Left kidney (tissue), 1 donor: ENCODE measurements at regions not wholly inside any gene's neighbourhood (a gene's known extent, or its start where the extent isn't known, plus 50 kb on each side); places are given as distances from the start of the nearest gene placed in this dataset.

Source experiments
- DNase-seq: peaks from one replicate; pipeline ENCODE4 v3.0.0-alpha.2; 2013

- DNase-seq: no peak
These were observed 80.4 kb downstream of the EDNRB start for GRCh38 chr13:77838271-77838670.

DNA sequence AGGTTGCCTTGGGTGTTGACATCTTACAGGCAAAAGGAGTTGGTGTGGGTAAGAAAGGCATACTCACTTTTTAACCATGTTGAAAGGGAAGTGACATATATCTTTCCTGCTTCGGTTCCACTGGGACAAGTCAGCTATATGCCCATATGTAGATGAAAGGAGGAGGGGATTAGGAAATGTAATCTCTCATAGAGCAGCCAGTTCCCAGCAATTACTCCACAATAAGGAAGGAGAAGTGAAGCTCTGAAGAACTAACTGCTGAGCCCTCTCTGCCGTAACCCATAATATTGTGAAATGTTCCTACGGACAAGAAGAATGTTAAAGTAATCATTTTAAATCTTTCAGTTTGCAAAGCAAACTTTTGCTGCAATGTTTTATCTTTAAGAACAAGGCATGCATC lies 82.2 kb downstream of the EDNRB start:
- DNase-seq: no peak

DNA sequence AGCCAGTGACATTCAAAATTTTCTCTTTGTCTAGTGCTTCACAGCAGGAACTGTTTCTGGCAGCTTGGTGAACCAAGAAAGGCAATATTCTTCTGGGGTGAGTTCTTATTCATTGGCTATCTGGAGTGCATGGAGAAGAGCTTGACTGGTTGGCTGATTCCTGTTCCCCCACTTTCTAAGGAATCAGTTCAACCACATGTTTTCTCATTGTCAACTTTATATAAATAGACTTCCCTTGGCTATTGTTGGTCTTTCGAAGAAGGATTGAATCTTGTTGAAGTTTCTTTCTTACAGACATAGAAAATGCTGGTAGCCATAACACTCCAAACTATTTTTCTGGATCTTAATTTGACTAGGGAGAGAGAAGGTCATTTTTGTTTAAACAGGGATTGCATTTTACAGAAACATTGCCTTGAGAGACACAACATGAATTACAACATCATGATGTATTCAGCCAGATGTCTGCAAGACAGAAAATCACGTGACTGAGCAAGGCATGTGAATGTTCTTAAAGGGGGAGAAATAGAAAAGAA lies 85.2 kb downstream of the EDNRB start:
- peak; percentile 11 for DNase-seq

- no peak for DNase-seq
These were observed 86.1 kb downstream of the EDNRB start for GRCh38 chr13:77832339-77833100.

DNA sequence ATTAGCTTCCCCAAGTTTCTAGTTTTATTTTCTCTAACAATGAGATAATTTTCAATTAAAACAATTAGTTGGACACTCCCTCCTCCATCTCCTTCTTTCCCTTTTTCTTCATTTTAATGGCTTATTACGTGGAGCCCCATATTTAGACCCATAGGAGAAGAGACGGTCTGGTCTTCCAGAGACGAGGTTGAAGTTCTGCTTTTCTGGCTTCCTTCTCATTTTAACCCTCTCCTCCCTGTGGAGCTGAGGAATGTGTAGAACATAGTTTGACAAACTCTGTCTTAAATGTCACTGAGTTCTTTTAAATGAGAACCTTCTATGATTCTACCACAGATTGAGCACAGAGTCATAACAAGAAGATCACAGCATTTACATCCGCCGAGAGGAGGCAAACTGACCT lies 86.8 kb downstream of the EDNRB start:
- no peak for DNase-seq

DNA sequence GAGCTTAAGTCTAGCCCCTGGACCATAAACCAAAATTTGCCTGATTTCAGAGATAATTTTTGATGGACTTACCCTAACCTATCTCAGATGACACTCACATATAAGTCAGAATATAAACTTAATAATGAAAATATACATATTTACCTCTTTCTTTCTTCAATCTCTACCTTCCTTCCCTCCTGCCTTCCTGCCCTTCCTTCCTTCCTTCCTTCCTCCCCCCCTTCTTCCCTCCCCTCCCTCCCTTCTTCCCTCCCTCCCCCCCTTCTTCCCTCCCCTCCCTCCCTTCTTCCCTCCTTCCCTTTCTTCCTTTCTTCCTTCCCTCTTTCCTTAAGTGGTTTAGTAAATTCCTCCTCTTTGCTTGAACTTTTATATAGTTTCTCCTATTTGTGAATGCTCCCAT lies 88.7 kb downstream of the EDNRB start:
- no peak for DNase-seq

DNA sequence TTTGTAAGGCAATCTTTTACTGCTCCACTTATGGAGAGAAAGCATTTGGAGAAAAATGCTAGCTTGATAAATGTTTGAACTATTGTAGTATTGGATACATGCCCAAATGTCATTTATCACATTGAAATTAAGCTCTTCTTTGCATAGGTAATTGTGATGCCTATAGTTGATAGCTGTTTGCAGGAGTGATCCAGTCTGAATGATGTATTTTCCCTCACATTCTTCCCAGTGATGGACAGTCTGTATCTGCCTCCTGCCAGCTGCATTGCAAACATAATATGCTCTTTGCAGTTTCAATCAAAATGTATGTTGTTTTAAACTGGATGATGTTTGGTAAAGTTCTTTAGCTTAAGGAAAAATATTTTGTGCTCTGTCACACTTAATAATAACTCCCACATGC lies 89.8 kb downstream of the EDNRB start:
- DNase-seq: no peak

DNA sequence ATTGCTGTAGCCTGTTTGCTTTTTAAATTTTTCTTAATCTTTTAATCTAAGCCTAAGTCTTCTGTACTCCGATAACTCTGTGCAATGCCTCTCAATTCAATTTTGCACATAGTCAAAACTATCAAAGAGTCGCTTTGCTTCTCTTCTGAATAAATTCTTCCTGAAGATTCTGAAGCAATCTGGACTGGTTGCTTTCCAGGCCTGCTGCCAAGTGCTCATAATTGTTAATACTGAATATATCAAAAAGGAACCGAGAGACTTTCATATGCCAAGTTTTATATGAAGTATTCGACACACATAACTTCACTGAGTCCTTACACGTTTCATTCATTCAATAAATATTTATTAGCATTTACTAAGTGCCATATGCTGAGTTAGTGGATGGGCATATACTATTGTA lies 91.3 kb downstream of the EDNRB start:
- no peak for DNase-seq

GRCh38 chr13:77820431-77821149 lies 98.0 kb downstream of the EDNRB start:
- no peak for DNase-seq

DNA sequence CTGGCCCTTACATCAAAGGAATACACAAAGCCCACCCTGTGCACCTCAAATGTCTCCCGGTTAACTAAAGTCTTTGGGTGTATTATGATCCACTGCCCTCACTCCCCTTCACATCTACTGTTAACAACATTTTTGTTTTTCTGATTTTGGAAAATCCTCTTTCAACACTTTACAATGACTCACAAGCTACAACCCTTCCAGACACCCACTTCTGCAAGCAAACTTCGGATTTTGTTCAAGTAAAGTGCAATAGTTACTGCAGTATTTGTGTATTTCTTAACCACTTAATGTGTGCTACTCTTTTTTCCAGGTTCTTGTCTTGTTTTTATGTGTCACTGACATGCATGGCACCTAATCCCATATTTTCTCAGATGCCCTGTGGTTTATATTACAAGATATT lies 101.1 kb downstream of the EDNRB start:
- no peak for DNase-seq

DNA sequence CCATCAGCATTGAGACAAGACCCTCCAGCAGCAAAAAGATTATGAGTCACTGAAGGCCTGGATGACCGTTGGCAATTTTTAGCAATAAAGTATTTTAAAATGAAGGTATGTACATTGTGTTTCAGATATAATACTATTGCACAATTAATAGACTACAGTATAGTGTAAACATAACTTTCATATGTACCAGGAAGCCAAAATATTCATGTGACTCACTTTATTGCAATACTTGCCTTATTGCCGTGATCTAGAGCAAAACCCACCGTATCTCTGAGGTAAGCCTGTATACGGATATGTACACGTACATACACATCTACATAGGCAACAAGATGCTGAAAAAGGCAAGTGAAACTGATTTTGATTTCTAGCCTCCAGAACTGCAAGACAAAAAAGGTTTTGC lies 103.3 kb downstream of the EDNRB start:
- no peak for DNase-seq
